Left renal cortex interstitium (tissue), 4 donors: ENCODE measurements at regions not wholly inside any gene's neighbourhood (a gene's known extent, or its start where the extent isn't known, plus 50 kb on each side); places are given as distances from the start of the nearest gene placed in this dataset.

Source experiments
- DNase-seq, 4 donors: peaks; one replicate each; pipeline ENCODE4 v3.0.0-alpha.2; 2013; ENCODE audit warnings: low read depth in 4 of 4, low spot score in 2 of 4, missing footprints in 1 of 4

DNA sequence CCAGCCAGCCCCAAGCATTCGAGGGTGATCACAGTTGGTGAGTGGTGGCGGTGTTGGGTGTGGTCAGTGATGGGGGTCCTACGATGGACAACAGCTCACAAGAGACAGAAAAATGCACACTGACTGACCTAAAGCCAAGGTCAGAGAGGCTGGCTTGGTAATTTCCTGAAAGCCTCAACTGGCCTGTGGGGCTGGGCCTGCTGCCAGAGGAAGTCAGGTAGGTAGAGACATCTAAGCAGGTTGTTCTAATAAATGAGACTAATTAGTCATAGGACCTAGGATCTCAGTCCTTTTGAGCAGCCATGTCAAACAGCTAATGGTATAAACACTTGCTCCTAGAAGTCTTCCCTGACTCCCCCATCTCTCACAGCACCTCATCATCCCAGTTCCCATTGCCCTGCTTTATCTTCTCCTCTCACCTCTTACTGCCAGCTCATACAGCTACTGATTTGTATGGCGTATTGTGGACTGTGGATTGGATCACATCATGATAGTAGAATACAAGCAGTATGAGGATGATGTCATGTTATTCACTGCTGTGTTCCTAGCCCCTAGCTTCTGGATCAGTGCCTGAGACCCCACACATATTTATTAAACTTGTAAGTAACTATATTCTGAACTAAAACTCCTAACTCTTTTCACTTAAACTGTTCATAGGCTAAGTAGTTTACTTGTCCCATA is 262.9 kb upstream of the KLHL29 start:
- DNase-seq: no peak

DNA sequence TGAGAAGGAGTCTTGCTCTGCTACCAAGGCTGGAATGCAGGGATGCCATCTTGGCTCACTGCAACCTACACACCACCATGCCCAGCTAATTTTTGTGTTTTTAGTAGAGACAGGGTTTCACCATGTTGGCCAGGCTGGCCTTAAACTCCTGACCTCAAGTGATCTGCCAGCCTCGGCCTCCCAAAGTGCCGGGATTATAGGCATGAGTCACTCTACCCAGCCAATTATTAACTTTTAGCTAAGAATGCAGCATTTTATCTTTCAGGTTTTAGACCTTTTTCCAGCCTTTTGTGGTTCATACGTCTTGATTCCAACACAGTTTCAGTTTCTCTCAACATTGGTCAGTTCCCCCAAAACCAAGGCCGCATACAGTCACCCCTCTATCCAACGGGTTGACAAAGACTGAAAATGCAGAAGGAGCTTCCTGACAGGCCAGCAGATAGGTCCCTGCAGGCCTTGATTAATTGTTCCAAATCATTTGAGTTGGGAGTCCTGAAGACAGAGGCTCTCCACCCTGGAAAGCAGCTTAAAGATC is 262.2 kb upstream of the KLHL29 start:
- no peak for DNase-seq

DNA sequence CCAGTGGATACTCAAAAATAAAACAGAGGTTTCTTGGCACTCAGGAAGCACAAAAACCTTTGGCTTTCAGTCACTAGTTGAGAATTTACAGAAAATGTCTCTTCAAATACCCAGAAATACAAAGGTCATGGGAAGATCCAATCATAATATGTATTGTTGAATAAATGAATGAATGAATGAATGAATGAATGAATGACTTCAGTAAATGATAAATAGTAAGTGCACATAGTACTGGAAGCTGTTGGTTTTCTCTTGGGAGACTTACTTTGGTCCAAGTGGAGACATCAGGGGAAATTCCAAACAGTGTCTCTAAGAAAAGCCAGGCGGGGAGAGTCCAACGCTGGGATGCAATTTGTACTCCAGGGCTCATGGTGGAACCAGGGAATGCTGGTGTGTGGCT is 261.3 kb upstream of the KLHL29 start:
- no peak for DNase-seq

- no peak for DNase-seq
Measured at GRCh38 chr2:23124214-23124750, 260.7 kb upstream of the KLHL29 start.

- DNase-seq: no peak
Measured at GRCh38 chr2:23127465-23127864, 257.5 kb upstream of the KLHL29 start.

- no peak for DNase-seq
Measured at GRCh38 chr2:23128684-23129292, 256.2 kb upstream of the KLHL29 start.

DNA sequence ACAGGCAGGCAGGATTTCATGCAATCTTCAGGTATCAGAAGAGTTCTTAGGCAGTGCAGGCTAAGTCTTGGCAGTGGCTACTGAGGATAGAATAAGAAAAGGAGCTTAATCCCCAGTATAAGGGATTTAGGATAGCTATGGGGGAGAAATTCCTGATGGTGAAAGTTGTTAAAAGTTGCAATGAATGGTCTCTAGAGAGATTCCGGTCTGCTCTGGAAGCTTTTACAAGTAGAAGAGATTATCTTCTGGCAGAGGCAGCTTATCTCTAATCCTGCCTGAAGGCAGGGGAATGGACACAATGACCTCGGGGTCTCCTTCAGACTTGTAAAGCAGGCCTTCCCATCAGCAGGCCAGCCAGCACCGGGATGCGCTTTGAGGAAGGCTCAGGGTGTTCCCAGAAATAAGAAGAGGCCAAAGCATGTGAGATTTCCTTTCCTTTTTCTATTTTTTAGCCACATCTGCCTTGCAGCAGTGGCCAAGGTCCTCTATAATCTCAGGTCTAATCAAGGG is 253.9 kb upstream of the KLHL29 start:
- DNase-seq: no peak

DNA sequence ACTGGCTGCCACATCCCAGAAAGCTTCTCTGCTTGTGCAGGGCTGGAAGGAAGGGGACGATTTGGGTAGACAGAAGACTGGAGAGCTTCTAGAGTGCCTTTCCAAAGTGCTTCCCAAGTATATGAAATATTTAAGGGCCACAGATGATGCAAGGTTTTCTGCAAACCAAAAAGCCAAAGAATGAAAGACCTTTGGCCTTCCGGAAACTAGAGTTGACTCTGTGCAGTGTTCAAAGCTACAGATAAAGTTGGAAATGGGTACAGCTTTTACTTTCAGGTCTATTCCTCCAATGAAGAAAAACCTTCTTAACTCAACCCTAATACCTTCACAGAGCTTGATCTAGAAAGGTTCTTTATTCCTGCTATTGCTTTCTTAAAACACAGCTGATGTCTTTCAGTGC is 253.0 kb upstream of the KLHL29 start:
- DNase-seq: no peak

- DNase-seq: no peak
Measured at GRCh38 chr2:23132823-23133595, 252.0 kb upstream of the KLHL29 start.

- DNase-seq: no peak
Measured at GRCh38 chr2:23134726-23135125, 250.3 kb upstream of the KLHL29 start.

DNA sequence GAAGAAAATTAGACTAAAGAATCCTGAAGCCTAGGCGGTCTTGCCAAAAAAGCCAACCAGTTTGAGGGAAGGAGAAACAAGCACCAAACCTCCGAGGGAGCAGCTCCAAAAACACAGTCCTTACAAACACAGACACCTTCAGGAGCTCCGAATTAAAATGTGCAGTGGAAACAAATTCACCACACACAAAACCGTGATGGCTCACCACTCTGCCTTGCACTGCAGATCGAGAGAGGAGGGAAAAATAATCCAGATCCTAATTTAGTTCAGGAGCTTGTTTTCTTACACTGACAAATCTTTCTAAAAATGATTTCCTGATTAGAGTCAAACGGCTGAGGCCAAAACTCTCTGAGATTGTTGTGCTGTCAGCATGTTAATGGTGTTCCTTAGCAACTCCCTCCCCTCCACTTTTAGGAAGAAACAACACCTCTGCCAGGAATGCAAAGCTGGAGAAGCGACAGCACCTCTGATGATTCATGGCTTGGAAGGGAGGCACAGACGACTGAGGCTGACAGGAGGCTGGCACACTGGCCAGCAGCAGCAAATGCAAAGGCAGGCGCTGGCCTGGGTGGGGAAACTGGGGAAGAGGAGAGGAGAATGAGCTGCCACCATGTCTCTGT is 249.4 kb upstream of the KLHL29 start:
- no peak for DNase-seq

DNA sequence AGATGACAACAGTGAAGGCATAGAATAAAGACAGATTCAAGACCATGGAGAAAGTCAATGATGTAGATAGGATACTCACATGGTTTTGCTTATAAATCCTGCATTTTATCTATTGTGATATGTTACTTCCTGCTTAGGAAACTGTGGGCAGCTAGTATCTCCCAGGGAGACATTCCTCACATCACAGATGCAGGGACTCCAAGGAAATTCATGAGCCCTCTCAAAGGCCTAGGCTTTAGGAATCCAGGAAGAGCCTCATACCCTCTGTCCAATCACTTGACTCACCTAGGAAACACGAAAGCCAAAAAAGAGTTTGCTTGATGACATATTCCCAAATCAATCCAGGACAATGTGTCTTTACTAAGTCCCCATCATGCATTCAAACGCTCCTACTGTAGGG is 247.8 kb upstream of the KLHL29 start:
- DNase-seq: no peak

- no peak for DNase-seq
Measured at GRCh38 chr2:23138701-23139100, 246.3 kb upstream of the KLHL29 start.

- no peak for DNase-seq
Measured at GRCh38 chr2:23145460-23145859, 239.5 kb upstream of the KLHL29 start.

DNA sequence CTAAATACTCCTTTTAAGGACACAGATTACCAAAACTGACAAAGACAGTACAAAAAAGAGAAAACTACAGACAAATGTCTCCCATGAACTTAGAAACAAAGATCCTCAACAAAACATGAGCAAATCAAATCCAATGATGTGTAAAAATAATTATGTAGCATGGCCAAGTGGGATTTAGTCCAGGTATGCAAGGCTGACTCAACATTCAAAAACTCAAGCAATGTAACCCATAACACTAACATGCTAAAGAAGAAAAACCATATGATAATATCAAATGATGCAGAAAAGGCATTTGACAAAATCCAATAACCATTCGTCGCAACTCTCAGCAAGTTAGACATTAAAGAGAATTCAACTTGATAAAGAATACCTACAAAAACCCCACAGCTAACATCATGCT is 239.0 kb upstream of the KLHL29 start:
- DNase-seq: no peak

DNA sequence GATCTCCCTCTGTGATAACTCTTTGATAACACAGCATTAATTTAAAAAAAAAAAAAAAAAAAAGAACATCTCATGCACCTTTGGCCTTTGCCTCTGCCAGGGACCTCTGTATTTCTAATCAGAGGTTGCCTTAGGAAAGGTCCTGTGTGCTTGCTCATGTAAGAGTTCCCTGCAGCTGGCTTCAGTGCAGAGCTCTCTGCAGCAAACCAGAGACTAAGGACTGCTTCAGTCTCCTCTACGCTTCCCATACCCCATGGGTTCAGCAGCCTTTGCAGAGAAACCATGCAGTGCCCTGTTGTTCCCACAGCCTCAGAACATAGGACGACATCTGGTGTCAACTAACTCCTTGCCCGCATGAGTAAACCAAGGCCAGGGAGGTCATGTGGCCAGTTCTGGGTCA is 236.6 kb upstream of the KLHL29 start:
- DNase-seq: no peak

GRCh38 chr2:23149777-23150176 is 235.2 kb upstream of the KLHL29 start:
- DNase-seq: no peak

DNA sequence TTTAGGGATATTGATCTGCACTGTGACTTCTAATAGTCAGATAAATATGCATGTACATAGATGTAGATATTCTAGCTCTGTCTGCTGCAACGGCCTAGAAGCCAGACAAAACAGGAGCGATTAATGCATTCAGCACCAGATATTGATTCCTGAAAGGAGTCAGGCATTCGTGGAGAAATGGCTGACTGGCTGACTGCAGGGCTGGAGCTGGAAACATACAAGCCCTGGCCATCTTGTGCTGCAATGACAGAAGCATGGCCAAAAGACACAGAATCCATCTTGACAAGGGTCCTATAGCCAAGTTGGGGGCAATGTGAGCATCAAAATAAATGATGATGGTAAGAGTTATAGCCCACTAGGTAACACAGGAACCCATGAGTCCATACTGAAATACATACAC is 231.5 kb upstream of the KLHL29 start:
- DNase-seq: no peak

GRCh38 chr2:23155022-23155421 is 230.0 kb upstream of the KLHL29 start:
- DNase-seq: no peak

DNA sequence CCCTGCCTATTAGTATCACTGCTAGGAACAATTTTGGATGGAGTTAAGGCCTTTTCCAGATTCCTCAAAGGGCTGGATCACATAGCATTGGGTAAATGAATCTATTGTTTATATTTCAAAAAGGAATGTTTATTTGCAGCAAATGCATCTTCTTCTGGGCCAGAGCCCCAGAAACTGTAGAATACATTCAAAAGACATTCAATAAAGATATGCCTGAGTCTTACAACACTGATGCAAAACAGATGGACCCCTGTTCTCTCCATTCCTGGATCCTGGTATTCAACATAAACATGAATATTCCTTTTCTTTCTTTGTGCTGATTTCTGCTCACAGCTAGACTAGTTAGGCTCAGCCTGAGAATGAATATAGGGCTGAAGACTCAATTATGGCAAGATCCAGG is 227.2 kb upstream of the KLHL29 start:
- DNase-seq: no peak

GRCh38 chr2:23158306-23158705 is 226.7 kb upstream of the KLHL29 start:
- DNase-seq: no peak
